Epithelial cell of prostate (primary cell): ENCODE measurements at regions not wholly inside any gene's neighbourhood (a gene's known extent, or its start where the extent isn't known, plus 50 kb on each side); places are given as distances from the start of the nearest gene placed in this dataset.

Experiments
- DNase-seq: peaks from one replicate; pipeline ENCODE4 v3.0.0-alpha.2; 2011; ENCODE audit warnings: low read depth, low spot score
- H3K27ac ChIP-seq: fragments of 450-650 bp; 2 replicates; pipeline ENCODE4 v1.5.1; 2017; ENCODE audit warnings: mild to moderate bottlenecking

GRCh38 chr22:49721211-49721763 lies 106.4 kb downstream of the BRD1 start:
- DNase-seq: no peak
- H3K27ac ChIP-seq: no peak overlapping the region

GRCh38 chr22:49720279-49720959 lies 107.3 kb downstream of the BRD1 start:
- no peak overlapping the region for H3K27ac ChIP-seq
- DNase-seq: no peak

DNA sequence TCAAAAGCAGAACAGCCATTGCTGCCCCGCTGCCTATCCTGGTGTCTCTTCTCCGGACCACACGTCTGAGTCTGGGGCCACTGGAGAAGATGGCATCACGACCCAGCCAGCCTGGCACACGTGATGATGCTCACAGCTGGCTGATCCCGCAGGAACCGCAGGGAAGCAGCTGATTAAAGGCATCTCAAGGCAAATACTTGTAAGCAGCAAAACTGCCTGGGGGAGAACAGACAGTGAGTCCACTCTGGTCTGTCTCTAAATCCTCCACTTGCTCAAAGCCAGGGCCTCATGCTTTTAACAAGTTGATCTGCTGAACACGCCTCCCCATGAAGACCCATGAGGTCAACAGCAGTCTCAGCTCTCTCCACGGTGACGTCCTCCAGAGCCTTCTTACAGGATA lies 108.6 kb downstream of the BRD1 start:
- no peak for DNase-seq
- H3K27ac ChIP-seq: no peak overlapping the region

GRCh38 chr22:49718396-49718795 lies 109.3 kb downstream of the BRD1 start:
- no peak overlapping the region for H3K27ac ChIP-seq
- no peak for DNase-seq

GRCh38 chr22:49717322-49717919 lies 110.3 kb downstream of the BRD1 start:
- DNase-seq: no peak

GRCh38 chr22:49716441-49716840 lies 111.2 kb downstream of the BRD1 start:
- no peak overlapping the region for H3K27ac ChIP-seq
- no peak for DNase-seq

More at GRCh38 chr22:49717322-49717919, 110.3 kb downstream of the BRD1 start:
- no peak overlapping the region for H3K27ac ChIP-seq

DNA sequence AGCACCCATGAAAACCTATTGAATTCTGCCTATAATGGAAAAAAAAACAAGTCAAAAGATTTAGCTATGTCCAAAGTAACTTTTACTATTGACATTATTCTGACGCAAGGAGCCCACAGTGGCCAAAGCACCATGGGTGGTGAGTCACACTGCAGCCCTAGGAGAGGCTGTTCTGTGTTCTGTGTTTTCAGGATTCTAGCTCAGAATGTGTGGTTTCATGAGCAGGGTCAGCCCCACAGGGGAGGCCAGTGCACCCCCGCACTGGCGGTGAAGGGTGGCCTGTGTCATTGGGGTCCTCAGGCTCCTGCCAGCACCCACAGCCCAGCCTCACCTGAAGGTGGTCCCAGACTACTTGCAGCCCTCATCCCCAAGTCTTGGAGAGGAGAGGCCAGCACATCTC lies 112.2 kb downstream of the BRD1 start:
- no peak overlapping the region for H3K27ac ChIP-seq
- no peak for DNase-seq

DNA sequence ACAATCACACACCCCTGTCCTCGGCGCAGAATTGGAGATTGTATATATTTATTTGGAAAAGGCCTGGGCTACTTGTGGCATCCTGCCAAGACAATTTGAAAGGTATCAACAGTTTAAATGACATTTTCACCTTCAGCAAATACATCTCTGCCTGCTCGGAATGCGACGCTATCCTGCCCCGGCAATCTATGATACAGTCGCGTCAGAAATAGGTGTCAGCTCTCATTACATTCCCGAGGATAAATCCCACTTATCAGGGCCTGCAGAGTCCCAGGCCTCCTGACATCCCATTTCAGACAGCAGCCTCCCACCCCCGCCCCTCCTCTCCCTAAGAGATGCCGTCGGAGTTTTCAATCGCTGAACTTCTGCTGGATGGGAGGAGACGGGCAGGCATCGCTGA lies 114.7 kb downstream of the BRD1 start:
- H3K27ac ChIP-seq: no peak overlapping the region
- DNase-seq: no peak

DNA sequence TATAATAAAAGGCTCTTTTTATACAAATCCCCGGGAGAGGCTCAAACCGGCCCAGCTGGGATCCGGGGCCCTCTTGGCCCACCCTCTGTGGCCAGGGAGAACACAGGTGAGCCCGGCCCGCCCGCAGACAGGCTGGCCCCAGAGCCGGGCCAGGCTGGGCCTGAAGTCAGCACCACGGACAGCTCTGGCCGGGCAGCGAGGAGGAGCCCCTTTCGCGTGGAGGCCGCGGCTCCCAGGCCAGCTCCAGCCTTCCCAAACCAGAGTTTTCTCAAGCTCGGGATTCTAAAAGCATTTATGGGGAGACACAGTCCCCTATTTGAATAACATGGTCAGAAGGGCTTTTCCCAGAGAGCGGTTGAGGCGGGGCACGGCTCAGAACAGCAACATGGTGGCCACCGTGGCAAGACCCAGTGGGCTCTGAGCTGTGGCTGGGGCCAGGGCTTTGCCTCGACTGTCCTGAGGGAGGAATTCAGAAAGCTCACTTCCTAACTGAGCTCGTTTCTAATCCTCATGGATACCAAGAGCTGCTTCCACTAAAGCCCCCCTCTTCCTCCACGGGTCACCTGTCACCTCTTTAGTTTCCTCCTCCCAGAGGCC lies 115.4 kb downstream of the BRD1 start:
- DNase-seq: no peak
- H3K27ac ChIP-seq: no peak overlapping the region

GRCh38 chr22:49710746-49711145 lies 116.9 kb downstream of the BRD1 start:
- no peak overlapping the region for H3K27ac ChIP-seq
- no peak for DNase-seq

DNA sequence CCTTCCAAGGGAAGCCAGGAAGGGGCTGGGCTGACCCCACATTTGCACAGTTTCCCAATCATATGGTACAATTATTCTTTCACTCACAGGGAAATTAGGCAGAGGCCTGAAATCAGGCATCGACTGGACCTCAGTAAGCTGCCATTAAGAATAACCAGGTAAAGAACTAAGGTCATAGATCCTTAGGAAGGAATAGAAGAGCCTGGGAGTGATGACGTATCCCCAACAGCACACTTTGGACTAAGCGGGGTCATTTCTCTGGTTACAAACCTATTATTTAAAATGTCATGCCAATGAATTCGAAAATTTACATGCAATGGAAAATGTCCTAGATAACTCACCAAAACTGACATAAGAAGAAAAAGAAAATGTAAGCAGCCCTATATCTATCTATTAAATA lies 118.2 kb downstream of the BRD1 start:
- H3K27ac ChIP-seq: no peak overlapping the region
- no peak for DNase-seq

- H3K27ac ChIP-seq: no peak overlapping the region
- DNase-seq: no peak
These were observed 121.7 kb downstream of the BRD1 start for GRCh38 chr22:49705972-49706352.

GRCh38 chr22:49705216-49705971 lies 122.3 kb downstream of the BRD1 start:
- DNase-seq: no peak
- H3K27ac ChIP-seq: no peak overlapping the region

GRCh38 chr22:49704345-49705215 lies 123.1 kb downstream of the BRD1 start:
- no peak overlapping the region for H3K27ac ChIP-seq
- DNase-seq: no peak

GRCh38 chr22:49703990-49704344 lies 123.7 kb downstream of the BRD1 start:
- no peak for DNase-seq

DNA sequence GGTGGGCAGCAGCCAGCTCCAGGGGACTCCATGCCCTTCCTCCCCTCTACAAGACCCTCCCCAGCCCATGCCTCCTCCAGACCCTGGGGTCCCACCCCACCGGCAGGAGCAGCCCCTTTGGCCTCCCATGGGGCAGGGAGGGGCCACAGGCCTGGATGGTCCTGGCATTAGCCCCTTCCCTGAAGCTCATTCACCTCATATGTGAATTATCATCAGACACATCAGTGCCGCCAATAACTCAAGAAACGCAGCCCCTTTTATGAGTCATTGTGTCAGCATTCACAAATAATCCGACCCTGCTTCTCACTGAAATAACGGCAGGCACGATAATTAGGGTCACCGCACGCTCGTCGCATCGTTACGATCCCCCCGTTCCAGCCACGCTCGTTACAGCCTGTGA lies 124.2 kb downstream of the BRD1 start:
- no peak overlapping the region for H3K27ac ChIP-seq
- DNase-seq: no peak

More at GRCh38 chr22:49703990-49704344, 123.7 kb downstream of the BRD1 start:
- H3K27ac ChIP-seq: no peak overlapping the region

DNA sequence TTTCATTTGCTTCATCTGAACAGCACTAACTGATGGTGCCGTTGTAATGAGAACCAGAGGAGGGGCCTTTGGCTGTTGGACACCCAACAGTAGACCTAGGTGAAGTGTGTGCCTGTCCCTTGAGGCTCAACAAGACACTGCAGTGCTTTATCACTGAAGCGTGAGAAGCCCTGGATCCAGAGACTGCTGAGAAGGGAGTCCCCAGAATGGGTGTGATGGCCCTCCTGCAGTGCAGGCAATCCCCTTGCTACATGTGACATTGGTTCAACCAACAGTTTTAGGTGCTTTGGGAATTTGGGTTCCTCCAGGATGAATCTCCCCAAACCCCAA lies 125.6 kb downstream of the BRD1 start:
- no peak for DNase-seq
- H3K27ac ChIP-seq: no peak overlapping the region

GRCh38 chr22:49701380-49702067 lies 126.1 kb downstream of the BRD1 start:
- H3K27ac ChIP-seq: no peak overlapping the region
- DNase-seq: no peak

DNA sequence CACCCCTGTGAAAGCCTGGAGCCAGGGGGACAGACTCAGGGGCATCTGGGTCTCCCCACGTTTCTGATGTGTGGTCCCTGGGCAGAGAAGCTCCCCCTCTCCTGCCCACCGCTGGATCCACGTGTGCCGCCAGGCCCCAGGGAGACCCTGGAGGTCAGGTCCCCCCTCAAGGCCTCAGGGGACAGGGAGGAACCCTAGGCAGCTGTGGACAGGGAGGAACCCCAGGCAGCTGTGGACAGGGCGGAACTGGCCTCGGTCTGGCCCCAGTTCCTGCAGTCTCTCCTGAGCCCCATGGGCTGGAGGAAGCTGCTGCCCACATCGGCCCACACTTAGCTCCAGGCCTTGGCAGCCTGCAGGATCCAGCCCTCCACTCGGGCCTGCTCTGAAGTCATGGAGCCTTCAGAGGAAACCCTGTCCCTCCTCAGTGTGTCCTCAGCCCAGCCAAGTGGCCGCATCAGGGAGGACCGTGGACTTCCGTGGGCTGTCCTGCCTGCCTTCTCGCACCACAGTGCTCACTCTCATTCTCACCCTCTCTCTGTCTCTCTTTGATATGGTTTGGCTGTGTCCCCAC lies 127.7 kb downstream of the BRD1 start:
- DNase-seq: no peak

More for the DNA sequence above, 127.7 kb downstream of the BRD1 start:
- no peak overlapping the region for H3K27ac ChIP-seq
